Osteocyte (in vitro differentiated cells): ENCODE measurements at regions not wholly inside any gene's neighbourhood (a gene's known extent, or its start where the extent isn't known, plus 50 kb on each side); places are given as distances from the start of the nearest gene placed in this dataset.

Experiments used
- DNase-seq: peaks from one replicate; pipeline ENCODE4 v3.0.0; 2021; ENCODE audit warnings: mixed read lengths; ENCODE audit not compliant: unreplicated experiment; ENCODE audit errors: extremely low spot score
- H3K27ac Mint-ChIP-seq: one replicate; pipeline ENCODE4 v1.8.0; 2021; ENCODE audit warnings: mild to moderate bottlenecking, mixed read lengths; ENCODE audit not compliant: unreplicated experiment
- H3K27me3 Mint-ChIP-seq: one replicate; pipeline ENCODE4 v1.8.0; 2021; ENCODE audit warnings: mixed read lengths; ENCODE audit not compliant: unreplicated experiment
- H3K36me3 Mint-ChIP-seq: one replicate; pipeline ENCODE4 v1.8.0; 2021; ENCODE audit warnings: mixed read lengths; ENCODE audit not compliant: unreplicated experiment
- H3K4me1 Mint-ChIP-seq: one replicate; pipeline ENCODE4 v1.8.0; 2021; ENCODE audit warnings: mixed read lengths; ENCODE audit not compliant: unreplicated experiment
- H3K4me3 Mint-ChIP-seq: one replicate; pipeline ENCODE4 v1.8.0; 2021; ENCODE audit warnings: mild to moderate bottlenecking, moderate library complexity, mixed read lengths; ENCODE audit not compliant: unreplicated experiment
- H3K9me3 Mint-ChIP-seq: one replicate; pipeline ENCODE4 v1.8.0; 2021; ENCODE audit warnings: mixed read lengths; ENCODE audit not compliant: unreplicated experiment
- TF ChIP-seq, protein P1 (sequence below): fragments of 200-600 bp; sonication (generic); IDR thresholded peaks from 2 replicates; pipeline ENCODE4 v1.5.0; 2021; ENCODE audit warnings: antibody characterized with exemption, mild to moderate bottlenecking, moderate library complexity

DNA sequence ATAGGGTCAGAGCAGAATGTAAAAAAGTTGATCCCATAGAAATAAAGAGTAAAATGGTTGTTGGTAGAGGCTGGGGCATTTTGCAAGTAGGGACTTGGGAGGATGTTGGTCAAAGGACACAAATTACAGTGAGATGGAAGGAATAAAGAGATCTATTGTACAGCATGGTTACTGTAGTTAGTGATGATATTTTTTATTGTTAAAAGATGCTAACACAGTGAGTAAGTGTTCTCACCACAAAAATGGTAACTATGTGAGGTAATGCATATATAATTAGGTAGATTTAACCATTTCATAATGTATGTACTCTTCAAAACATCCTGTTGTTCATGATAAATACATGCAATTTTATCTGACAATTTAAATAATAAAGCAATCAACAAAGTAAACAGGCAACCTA is 280.7 kb upstream of the MAGI2 start:
- H3K9me3 Mint-ChIP-seq, result peaks cover 27% of the 10 kb centered on the region
- H3K4me1 Mint-ChIP-seq, result no peaks in the 10 kb centered on the region

DNA sequence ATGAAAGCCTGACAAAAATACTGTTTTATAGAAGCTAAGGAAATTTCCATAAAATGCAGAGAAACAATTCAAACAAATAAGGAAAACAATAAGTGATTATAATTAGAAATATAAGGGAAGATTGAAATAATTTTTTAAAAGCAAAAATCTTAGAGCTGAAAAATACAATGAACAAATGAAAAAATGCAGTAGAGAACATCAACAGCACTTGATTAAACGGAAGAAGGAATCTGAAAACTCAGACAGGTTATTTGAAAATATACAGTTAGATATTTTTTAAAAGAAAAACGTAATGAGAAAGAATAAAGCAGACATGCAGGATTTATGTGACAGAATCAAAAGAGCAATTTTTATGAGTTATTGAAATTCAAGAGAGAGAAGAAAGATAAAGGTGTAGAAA is 279.1 kb upstream of the MAGI2 start:
- no peak for DNase-seq
- Mint-ChIP-seq H3K27me3 (peaks cover 2% of the 10 kb centered on the region), H3K27ac (no peak overlapping the region), H3K4me1 (no peaks in the 10 kb centered on the region), H3K4me3 (no peak overlapping the region), H3K9me3 (peaks cover 27% of the 10 kb centered on the region), H3K36me3 (no peaks in the 10 kb centered on the region)
- TF ChIP-seq, protein P1, sequence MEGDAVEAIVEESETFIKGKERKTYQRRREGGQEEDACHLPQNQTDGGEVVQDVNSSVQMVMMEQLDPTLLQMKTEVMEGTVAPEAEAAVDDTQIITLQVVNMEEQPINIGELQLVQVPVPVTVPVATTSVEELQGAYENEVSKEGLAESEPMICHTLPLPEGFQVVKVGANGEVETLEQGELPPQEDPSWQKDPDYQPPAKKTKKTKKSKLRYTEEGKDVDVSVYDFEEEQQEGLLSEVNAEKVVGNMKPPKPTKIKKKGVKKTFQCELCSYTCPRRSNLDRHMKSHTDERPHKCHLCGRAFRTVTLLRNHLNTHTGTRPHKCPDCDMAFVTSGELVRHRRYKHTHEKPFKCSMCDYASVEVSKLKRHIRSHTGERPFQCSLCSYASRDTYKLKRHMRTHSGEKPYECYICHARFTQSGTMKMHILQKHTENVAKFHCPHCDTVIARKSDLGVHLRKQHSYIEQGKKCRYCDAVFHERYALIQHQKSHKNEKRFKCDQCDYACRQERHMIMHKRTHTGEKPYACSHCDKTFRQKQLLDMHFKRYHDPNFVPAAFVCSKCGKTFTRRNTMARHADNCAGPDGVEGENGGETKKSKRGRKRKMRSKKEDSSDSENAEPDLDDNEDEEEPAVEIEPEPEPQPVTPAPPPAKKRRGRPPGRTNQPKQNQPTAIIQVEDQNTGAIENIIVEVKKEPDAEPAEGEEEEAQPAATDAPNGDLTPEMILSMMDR, result no peak

More for the DNA sequence above, 280.7 kb upstream of the MAGI2 start:
- no peak for DNase-seq
- Mint-ChIP-seq H3K36me3 (no peaks in the 10 kb centered on the region), H3K4me3 (no peak overlapping the region), H3K27ac (no peak overlapping the region), H3K27me3 (peaks cover 2% of the 10 kb centered on the region)
- TF ChIP-seq, protein P1, result no peak

DNA sequence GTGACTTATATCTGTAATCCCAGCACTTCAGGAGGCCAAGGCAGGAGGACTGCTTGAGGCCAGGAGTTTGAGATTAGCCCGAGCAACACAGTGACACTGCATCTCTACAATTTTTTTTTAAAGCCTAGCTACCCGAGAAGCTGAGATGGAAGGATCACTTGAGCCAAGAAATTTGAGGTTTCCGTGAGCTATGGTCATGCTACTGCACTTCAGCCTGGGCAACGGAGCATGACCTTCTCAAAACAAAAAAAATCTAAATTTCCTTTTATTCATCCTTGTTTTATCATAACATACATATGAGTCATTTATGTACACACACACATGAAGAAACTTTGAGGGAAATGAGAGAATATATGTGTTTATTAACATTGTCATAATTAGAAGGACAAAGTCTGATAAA is 277.5 kb upstream of the MAGI2 start:
- no peak for DNase-seq
- H3K27ac Mint-ChIP-seq, result no peak overlapping the region
- H3K4me3 Mint-ChIP-seq, result no peak overlapping the region
- TF ChIP-seq, protein P1, result no peak
- H3K27me3 Mint-ChIP-seq, result no peaks in the 10 kb centered on the region
- H3K4me1 Mint-ChIP-seq, result no peaks in the 10 kb centered on the region
- H3K36me3 Mint-ChIP-seq, result no peaks in the 10 kb centered on the region
- peaks cover 27% of the 10 kb centered on the region for H3K9me3 Mint-ChIP-seq

DNA sequence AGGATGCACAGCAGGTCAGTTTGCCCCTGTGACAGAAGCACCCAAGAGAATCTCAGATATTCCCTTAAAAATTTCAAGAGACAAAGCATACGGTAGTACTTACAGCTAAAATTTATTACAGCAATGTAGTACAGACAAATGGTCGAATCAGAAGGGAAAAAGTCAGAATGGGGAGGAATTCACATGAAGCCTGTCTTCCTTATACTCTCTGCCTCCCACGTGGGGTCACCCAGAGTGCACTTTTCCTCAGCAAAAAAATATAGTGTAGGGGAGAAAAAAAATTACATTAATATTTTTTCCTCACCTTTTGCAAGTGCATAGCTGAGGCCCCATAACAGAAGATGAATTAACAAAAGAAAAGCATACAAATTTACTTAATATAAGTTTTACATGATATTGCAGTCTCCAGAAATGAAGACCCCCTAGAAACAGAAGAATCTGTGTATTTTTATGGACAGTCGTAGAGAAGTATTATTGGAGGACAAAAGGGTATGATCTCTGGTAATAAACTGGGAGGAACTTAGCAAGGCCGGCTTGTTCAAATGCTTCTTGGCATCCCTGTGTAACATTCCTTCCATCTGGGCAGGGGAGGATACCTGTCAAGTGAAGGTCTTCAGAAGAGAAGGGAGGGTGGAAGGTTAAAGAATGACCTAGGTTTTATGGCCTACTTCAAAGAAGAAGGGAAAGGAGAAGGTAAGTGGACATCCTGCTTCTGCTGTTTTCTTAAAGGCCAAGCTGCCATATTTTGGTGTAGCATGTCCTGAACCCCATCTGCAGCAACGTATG is 270.6 kb upstream of the MAGI2 start:
- H3K4me1 Mint-ChIP-seq, result no peaks in the 10 kb centered on the region
- H3K4me3 Mint-ChIP-seq, result no peak overlapping the region
- DNase-seq, result no peak
- no peaks in the 10 kb centered on the region for H3K9me3 Mint-ChIP-seq
- H3K27me3 Mint-ChIP-seq, result peaks cover 7% of the 10 kb centered on the region
- no peaks in the 10 kb centered on the region for H3K36me3 Mint-ChIP-seq
- no peak overlapping the region for H3K27ac Mint-ChIP-seq
- TF ChIP-seq, protein P1, result no peak

DNA sequence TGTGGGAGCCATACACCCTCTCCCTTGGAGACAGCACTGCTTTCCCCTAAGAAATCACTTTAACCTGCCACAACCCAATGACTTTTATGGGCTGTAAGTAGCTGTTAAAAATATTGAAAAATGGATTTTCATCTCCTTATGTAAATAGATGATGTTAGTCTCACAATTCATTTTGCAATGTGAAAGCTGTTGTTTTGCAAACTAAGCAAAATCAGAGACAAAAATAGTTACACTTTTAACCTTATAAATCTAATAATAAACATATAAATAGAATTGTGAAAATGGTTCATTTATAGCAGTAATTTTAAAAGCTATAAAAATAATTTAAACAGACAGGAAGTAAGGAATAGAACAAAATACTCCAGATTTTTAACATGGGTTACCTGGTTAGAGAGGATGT is 268.8 kb upstream of the MAGI2 start:
- Mint-ChIP-seq H3K36me3 (no peaks in the 10 kb centered on the region), H3K27me3 (peaks cover 10% of the 10 kb centered on the region), H3K4me1 (no peaks in the 10 kb centered on the region), H3K9me3 (no peaks in the 10 kb centered on the region), H3K27ac (no peak overlapping the region), H3K4me3 (no peak overlapping the region)
- no peak for DNase-seq
- TF ChIP-seq, protein P1, result no peak
